GM19455 (cell line): ENCODE measurements at regions not wholly inside any gene's neighbourhood (a gene's known extent, or its start where the extent isn't known, plus 50 kb on each side); places are given as distances from the start of the nearest gene placed in this dataset.
A peak's percentile ranks its signal among the peaks of the same experiment; 100 is the strongest.

Source experiments
- ATAC-seq: cut with Tn5 transposase; IDR thresholded peaks from one replicate; pipeline ENCODE4 v1.9.1; 2021; ENCODE audit not compliant: unreplicated experiment

DNA sequence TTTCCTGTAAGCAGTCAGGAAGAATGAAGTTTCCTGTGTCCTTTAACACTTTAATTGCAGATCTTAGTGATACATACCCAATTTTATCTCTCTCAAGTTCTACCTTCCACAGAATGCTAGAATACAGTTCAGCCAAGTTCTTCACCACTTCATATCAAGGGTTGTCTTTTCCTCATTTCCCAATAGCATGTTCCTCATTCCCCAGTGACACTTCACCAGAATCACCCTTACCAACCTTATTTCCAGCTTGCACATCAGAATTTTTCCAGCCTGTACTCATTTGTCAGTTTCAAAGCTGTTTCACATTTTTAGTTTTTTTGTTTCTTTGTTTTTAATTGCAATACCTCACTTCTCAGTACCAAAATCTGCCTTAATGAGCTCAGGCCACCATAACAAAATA, 126.1 kb downstream of the ESM1 start:
- no peak for ATAC-seq

DNA sequence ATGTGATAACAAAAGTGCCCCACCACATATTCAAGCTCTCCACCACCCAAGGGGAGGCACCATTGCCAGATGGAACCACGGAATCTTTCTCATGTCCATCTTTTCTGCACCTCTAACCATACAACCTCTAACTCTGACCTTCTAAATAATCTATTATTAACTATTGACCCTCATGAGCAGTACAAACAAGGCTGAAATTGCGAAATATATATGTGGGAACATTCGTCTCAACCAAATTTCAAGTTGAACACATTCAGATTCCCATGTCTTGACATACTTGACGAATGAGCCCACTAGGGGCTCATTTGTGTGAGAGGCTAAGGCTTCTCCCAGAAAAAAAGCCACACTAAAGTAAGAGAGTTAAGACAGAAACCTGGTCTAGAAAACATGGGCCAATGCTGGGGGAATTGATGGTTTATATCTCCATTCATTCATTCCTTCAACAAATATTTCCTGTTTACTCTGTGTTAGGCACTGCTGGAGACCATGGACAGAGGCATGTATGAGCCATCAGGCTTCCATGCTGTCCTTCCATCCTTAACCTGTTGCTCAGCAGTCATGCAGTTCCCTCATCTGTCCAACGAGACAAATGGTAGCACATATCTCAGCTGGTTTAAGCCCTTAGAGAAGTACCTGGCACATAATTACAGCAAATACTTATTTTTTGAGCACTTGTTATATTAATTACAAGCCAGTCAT, 130.4 kb downstream of the ESM1 start:
- ATAC-seq, result no peak

DNA sequence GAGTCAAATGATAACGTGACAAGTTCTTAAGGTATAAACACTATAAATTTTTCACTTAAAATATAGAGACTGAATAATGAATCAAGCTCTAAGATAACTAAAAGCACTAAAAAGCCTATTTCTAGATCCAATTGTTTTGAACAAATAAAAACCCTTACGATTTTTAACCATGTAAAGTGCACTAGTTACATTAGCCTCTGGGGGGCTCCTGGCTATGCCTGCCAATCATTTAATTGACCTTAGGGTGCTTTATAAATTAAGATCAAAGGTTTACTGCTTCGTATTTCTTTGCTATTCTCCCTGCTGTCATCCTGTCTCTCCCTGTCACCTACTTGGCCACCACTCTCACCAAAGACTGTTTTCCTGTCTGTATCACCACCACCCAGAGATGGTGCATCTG, 133.4 kb downstream of the ESM1 start:
- no peak for ATAC-seq

DNA sequence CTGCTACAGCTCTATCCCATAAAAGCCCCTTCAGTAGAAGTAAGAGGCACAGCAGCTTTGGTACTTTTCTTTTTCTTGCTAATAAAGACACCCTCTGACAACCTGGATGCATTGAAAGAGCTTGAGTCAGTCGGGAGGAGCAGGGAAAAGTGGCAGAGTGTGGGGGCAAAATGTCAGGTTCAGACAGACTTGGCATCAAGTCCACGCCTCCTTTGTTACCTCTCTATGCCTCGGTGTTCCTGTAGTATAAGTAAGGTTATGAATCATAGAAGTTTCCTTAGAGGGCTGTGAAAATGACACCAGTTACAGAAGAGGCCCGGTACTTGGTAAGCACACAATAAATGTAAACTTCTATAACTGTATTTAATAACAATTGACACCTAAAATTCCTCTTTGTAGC, 133.9 kb downstream of the ESM1 start:
- ATAC-seq, result no peak

DNA sequence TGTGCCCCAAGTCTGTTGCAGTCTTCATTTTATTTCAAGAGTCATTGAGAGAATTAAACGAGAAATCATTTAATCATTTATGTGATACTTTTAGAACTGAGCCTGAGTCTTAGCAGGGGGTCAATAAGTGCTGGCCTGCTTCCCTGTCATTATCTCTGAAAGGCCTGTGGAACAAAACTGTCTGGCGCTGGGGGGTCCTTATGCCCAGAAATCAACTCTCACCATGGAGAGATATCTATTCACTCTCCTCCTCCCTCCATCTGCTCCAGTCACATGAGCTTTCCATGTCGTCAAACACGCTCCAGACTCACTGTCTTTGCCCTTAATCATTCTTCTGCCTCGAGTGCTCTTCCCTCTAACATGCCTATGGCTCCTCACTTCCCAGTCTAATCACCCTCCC, 136.8 kb downstream of the ESM1 start:
- no peak for ATAC-seq

DNA sequence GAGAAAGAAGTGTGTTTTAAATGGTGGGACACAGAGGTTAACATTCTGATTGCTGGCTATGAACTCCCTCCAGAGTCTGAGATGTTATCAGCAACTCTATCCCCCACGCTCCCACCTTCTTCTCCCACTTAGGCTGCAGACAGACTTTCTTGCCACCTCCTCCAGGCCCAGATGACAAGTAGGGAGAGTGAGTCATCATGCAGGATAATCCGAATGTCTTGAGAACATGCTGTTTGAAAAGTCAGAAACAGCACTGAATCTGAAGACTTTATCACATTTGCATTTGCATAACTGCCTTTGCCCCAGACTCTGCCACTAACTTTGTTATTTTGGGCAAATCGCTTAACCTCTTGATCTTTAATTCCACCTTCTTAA, 139.8 kb downstream of the ESM1 start:
- no peak for ATAC-seq

DNA sequence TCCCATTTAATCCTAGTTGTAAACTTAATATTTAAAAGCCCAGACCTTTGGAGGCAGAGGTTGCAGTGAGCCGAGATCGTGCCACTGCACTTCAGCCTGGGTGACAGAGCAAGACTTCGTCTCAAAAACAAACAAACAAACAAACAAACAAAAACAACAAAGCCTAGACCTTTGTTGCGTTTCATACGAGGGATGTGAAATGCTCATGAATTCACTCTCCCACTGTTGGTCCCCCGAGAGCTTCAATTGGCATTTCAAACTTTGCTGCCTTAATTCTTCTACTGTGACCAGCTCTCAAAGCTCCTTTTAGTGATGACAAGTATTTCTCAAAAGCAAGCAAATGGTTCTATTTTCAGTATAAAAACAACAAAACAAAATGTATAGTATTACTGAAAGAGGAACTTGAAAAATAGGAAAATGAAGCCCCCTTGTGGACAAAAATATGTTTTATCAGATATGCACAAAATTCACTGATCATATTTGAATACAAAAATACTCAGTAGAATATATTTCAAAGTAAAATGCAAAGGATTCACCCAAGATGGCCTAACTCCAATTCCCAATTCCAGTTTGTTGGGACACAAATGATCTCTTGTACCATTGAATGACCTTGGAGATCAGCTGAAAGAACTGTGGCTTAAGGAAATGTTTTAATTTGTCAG, 140.4 kb downstream of the ESM1 start:
- ATAC-seq, result peak; percentile 68

DNA sequence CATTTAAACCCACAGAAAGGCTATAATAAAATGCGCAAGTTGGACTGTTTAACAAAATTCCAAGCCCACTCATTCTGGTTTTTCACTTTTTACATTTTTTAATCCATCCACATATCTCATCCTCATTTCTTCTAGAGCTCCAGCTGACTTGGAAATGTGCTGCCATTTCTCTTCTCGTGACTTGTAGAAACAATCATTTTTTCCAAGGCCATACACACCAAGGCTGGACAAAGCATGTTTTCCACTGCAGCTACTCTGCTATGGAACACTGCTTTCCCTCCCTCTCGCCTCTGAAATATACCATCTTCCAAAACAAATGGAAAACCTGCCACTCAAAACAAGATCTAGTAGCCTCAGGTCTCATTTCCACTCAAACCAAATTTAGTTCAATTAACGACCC, 141.1 kb downstream of the ESM1 start:
- ATAC-seq, result no peak

DNA sequence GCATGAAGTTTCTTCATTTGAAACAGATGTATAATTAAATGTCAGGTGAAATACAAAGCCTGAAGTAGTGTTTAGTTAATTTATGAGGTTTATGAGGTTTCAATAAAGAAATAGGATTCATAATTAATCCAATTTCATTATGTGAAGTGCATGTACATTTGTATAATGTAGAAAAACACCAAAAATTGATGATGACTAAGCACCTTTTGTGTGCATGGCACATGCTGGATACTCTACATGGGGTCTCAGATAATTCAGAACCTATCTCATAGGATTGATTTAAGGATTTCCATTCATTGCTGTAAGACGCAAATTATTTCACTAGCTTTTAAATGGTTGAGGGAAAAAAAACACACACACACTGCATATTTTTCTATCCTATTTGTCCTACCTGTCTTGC, 143.9 kb downstream of the ESM1 start:
- no peak for ATAC-seq

DNA sequence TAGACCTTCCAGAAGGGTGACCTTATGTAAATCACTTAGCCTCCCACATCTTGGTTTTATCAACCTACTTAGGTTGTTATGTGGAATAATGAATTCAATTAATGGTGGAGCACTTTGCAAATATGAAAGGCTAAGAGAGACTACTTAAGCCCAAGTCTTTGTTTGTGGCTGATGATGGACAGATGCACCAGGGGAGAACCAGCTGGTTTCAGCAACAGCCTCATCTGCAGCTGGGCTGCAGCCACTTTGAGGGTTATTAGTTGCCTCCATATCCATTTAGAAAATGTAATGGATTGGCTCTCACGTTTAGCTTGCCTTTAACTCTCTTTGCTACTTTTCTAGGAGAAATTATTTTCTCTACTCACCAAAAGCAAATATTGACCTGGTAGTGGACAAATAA, 146.6 kb downstream of the ESM1 start:
- no peak for ATAC-seq

DNA sequence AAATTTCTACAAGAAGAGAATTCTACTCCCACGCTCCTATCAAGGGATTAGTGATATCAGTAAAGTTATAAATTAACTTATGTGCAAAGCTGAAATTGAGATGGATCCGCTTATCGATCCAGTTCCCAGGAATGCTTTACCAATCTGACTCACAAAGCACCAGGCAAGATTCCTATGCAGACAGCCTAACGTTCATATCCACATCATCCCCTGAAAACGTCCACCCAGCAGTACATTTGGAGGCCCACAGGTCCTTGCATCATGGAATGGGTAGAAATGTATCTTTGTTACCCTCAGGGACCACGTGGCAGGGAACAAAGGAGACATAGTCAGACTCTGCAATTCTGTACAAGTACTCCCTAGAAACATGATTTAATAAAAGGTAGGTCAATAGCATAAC, 147.4 kb downstream of the ESM1 start:
- no peak for ATAC-seq

DNA sequence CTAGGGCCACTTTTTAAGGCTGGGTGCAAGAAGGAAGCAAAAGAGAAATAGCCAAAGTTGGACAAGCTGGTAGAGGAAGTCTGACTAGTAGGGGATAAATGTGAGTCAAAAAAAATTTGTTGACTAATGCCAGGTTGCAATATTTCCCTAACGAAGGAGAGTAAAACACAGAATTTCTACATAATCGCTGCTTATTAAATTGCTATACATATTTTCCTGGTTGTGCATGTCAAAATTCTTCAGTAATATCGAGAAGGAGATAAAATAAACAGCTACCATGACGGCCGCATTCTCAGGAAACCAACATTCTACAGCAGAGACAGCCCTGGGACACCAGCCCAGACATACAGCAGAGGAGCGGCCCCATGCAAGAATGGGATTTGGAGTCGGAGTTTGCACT, 148.3 kb downstream of the ESM1 start:
- no peak for ATAC-seq

DNA sequence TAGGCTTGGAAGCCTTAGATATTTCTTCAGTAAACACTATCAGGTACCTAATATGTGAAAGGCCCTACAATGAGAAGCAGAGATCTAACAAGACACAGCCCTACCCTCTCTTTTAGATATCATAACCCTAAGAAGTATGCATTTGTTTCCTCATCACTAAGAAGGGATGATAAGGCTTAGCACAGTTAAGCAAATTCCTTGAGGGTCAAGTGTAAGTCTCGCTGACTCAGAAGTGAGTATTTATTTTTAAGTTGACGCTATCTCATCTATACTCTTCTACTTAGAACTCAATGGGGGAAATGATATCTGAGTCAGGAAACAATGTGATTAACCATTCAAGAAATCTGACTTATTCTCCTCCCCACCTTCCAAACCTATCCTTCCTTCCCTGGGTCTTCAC, 149.7 kb downstream of the ESM1 start:
- ATAC-seq, result no peak

DNA sequence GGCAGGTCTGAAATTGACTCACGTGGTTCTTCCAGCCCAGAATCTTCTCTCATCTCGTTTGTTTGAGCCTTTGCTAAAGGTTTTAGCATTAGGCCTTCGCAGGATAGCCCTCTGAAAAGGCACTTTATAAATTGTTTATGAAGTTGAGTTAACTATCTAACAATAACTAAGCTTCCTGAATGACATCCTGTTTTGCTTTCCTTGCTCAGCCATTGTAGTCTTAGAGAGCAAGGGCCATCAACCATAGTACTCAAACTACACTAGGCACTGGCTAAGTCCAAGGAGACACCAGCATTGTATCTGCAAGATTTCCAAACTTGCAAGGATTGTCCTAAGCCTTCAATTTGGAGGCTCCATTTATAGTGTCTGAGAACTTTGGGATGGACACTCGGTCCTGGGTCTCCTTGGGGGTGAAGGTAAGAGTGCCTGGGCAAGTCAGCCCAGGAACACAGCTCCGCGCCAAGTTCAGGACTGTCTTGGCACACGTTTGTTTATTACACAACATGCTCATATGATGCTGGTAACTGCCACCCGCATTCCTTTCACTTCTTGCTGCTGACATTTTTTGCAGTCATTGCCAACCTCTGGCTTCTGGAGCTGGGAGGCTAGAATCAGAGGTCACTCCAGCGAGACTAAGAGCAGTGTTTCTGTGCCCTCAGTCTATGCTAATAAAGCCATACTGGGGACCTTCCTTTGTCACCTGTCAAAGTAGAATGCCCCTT, 151.1 kb downstream of the ESM1 start:
- no peak for ATAC-seq

DNA sequence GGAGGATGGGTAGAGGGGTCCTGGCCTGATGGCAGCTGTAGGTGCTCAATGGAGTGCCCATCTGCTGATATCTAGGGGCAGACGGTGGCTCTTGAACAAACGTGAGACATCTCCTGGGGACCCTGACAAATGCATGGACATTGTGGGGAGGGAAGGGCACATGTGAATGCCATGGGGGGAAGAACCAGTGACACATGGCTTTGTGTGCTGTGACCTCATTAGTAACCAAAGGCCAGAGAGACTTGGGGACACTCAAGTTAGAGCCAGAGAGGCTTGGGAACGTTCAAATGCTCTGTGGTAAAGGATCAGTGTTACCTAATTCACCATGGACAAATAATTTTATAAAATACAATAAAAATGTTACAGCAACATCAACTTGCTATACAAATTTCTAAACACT, 151.8 kb downstream of the ESM1 start:
- ATAC-seq, result no peak

DNA sequence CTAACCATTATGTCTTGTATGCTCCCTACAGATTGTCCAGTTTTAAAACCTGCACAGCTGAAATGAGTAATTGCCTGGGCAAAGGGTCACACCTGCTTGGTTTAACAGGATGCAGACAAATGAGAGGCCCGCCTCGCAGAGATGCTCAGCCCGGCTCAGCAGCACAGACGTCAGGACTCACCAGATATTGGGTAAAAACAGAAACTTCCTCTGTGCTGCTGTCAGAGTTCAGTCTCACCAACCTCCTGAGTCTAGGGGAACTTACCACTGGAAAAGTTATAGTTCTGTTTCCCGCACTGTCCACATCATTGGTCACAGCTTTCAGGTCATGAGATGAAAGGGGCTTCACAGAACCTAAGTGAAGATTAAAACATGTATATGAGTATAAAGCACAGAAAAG, 152.5 kb downstream of the ESM1 start:
- no peak for ATAC-seq

DNA sequence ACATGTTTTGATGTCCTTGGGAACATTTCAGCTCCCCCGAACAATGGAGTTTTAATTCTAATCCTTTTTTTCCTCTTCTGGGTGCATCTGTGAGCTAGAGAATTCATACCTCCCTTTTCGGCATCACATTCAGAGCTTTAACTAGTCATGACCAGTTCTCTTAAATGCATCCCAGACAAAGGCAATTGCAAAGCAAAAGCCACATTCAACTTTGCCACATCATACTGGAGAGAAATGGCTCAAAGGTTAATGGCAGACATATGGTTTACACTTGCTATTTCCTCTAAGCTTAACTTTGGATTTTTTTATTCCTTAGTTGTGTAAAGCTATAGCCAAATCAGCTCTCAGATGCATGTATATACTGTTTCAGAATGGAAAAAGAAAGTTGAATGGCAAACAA, 153.3 kb downstream of the ESM1 start:
- no peak for ATAC-seq

DNA sequence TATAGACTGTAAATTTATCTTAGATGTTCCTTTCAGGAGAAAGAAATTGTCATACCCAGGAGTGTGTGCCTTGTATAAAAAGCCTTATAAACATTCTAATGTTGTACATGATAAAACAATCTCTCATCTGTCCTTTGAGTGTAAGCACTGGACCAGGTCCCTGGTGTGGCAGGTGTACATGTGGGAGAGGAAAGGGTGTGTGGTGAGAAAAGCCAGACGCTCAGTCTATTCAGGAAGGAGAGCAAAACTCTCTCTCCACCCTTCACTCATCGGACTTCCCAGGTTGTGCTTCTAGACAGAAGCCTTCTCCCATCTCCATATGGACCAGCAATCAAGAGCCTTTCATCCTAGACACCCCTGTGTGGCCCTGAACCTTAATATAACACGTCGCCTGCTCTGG, 154.2 kb downstream of the ESM1 start:
- ATAC-seq, result no peak

DNA sequence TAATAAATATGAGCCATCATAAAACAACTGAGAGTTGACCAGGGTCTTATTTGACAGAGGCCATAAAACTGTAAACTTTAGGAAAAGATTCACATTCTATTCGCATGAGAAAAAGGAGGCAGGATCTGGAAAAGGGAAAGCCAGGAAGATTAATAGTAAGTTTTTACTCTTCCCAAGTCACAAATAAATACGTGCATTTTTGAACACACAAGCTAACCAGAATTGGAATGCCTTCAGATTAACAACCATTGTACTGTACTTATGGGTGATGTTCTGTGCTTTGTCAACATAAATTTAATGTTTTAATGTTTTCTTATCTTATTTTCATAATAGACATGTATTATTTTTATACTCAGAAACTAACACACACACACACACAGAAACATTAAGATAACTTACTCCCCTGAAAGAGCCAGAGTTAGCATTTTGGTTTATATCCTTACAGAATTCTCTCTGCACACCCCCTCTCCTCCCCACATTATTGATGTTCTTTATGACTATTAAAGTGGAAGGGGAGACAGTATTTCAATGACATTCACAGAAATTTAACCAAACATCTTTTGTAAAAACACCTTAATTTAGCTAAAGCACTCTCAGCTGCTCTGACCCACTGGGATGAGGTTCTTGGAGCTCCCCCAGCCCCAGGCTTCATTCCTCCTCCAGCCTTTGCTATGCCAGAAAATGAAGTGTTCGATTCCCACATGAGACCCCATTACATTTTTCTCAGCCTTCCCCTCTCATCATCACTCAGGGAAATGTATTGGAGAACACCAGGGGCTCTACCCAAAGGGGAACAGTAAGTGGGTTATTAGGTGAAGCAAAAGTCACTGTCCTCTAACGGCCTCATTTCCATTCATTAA, 155.5 kb downstream of the ESM1 start:
- no peak for ATAC-seq

DNA sequence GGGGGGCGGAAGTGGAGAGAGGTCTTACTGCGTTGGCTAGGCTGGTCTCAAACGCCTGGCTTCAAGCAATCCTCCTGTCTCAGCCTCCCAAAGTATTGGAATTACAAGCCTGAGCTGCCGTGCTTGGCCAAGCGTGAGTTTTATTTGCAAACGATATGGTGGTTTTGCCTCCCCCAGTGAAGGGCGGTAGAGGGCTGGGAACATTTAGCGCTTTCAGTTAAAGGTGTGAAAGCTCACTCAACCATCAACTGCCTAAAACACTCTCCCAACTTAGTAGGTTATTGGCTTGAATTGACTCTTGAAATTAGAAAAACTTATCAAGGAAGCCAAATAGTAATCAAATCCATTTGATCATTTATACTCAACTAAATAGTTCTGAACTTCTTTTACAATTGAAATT, 156.3 kb downstream of the ESM1 start:
- ATAC-seq, result no peak

DNA sequence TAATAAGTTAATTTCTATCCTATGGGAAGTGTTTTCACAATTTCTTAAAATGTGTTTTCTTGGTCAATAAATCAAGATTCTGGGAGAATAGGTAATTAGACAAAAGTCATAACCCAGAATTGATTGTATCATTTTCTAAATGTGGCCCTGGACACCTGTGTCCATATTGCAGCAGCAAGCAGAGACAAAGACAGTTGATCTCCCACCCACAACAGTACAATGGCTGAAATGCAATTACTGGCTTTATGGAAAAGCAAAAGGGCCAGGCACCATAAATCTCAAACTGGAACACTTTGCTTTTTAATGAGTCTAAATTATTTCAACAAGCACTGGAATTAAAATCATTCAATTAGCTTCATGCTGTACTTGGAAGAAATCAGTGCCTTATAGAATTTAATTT, 157.2 kb downstream of the ESM1 start:
- ATAC-seq, result no peak

DNA sequence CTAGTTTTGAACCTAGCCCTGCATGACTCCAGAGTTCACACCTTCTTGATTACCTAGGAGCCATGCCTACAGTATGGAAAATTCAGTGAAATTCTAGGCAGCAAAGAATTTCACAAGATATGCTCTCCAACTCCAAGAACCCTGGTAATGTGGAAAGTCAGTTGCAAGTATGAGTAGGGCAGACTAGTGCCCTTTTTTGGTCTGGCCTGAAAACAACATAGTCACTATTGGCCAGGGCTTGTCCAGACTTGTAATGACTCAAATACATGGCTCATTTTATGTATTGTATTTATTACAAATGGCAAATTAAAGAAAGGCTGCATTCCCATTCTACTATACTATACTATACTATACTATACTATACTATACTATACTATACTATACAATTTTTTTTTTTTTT, 160.4 kb downstream of the ESM1 start:
- no peak for ATAC-seq
